MG63 (cell line): ENCODE measurements at regions not wholly inside any gene's neighbourhood (a gene's known extent, or its start where the extent isn't known, plus 50 kb on each side); places are given as distances from the start of the nearest gene placed in this dataset.
A peak's percentile ranks its signal among the peaks of the same experiment; 100 is the strongest.

ENCODE experiments used
- DNase-seq: peaks from one replicate; pipeline ENCODE4 v3.0.0-alpha.2; 2020
- H3K27me3 ChIP-seq: fragments of 250-450 bp; sonication (Bioruptor Pico); 2 replicates; pipeline ENCODE4 v1.5.1; 2020; ENCODE audit warnings: mild to moderate bottlenecking, moderate library complexity
- H3K36me3 ChIP-seq: fragments of 250-450 bp; sonication (Bioruptor Pico); 2 replicates; pipeline ENCODE4 v1.5.1; 2020; ENCODE audit warnings: mild to moderate bottlenecking, moderate library complexity
- H3K4me3 ChIP-seq: fragments of 250-450 bp; sonication (Bioruptor Pico); 2 replicates; pipeline ENCODE4 v1.5.1; 2020; ENCODE audit warnings: mild to moderate bottlenecking, moderate library complexity
- H3K9me3 ChIP-seq: fragments of 250-450 bp; sonication (Bioruptor Pico); 2 replicates; pipeline ENCODE4 v1.5.1; 2020; ENCODE audit warnings: mild to moderate bottlenecking, moderate library complexity

DNA sequence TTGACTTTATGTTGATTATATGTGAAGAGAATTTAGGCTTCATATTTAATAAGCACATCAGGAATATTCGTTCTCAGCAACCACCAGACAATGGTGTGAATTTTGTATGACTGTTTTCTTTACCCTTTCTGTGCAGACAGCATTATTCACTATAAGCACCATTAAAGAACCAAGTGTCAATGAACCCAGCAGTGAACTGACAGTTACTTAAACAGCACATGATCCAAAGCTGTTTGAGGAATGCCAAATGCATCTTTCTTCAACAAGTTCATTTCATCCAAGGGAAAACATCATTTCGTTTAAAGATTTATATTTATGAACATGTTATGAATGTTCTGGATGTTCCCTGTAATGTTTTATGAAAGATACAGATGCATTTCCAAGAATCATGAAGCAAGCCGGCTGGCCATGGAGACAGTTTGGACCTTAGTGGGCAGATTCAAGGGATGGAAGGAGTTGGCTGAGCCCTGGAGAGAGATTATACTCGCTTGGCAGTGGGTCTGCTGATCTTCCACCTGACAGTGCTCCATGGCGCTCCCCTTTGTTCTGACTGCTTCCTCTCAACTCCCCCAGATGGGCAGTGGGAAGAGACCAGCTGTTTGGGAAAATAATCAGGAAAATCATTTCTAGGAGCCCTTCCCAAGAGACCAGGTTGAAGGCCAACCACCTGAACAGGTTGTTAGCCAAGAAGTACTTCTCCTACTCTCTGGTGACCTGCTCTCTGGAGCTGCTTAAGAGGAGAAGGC lies 326.0 kb upstream of the RSPO3 start:
- Histone ChIP-seq H3K27me3 (no peaks in the 10 kb centered on the region), H3K36me3 (no peaks in the 10 kb centered on the region), H3K9me3 (no peaks in the 10 kb centered on the region), H3K4me3 (no peak overlapping the region)
- DNase-seq, result no peak

- H3K27me3 ChIP-seq, result no peaks in the 10 kb centered on the region
- no peak overlapping the region for H3K4me3 ChIP-seq
- H3K9me3 ChIP-seq, result no peaks in the 10 kb centered on the region
- no peak for DNase-seq
- no peaks in the 10 kb centered on the region for H3K36me3 ChIP-seq
These were observed 323.3 kb upstream of the RSPO3 start for GRCh38 chr6:126795161-126795560.

- no peaks in the 10 kb centered on the region for H3K36me3 ChIP-seq
These were observed 320.5 kb upstream of the RSPO3 start for GRCh38 chr6:126797981-126798380.

DNA sequence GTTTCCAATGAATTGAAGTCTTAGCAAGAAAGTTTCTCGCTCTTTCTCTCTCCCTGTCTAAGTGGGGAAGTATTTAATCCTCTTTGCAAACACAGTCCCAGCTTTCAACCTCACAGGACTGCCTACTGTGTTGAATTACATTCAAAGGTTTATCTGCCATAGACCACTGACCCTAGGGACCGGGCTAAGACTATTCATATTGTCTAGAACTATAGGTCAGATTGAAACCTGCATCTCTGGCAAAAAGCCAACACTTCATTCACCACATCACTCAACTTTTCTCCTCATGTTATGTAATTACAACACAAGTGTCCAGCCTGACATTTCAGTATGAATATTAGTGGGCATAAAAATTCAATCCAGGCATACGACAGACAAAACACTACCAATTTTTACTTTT lies 314.7 kb upstream of the RSPO3 start:
- no peaks in the 10 kb centered on the region for H3K36me3 ChIP-seq
- DNase-seq, result no peak
- no peaks in the 10 kb centered on the region for H3K27me3 ChIP-seq
- no peak overlapping the region for H3K4me3 ChIP-seq
- H3K9me3 ChIP-seq, result no peaks in the 10 kb centered on the region

More at GRCh38 chr6:126797981-126798380, 320.5 kb upstream of the RSPO3 start:
- Histone ChIP-seq H3K9me3 (no peaks in the 10 kb centered on the region), H3K27me3 (no peaks in the 10 kb centered on the region), H3K4me3 (no peak overlapping the region)
- no peak for DNase-seq

DNA sequence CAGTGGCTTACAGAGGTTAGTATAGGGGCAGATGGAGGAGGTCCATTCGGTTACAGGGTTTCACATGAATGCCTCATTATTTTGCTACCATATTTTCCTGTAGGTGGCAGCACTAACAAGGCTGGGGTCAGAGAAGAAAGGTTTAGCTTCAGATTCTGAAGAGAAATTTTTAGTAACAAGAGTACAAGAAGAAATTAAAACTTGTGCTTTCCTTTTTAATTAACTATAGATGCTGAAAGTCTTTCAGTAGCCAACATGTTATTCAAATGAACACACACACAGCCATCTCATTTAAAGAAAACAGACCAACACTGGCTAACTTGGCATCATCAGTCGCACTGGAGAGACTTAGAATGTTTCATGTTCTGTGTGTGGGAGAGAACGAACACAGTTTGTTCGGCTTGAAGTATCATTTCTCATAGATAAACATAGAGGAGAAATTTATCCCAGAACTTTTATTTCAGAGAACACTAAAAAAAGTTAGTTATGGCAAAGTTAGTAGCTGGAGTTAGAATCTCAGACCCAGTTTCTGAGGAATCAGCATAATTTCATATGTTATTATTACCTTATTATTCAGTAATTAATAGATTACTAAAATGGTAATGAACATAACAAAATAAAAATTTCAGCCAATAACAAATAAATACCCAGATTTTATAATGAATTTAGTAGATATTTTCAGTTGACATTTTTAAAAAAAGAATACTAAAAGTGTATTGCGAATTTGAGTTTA lies 314.0 kb upstream of the RSPO3 start:
- H3K27me3 ChIP-seq, result no peaks in the 10 kb centered on the region
- no peaks in the 10 kb centered on the region for H3K36me3 ChIP-seq
- H3K4me3 ChIP-seq, result no peak overlapping the region
- no peaks in the 10 kb centered on the region for H3K9me3 ChIP-seq
- DNase-seq, result no peak

GRCh38 chr6:126805861-126806260 lies 312.6 kb upstream of the RSPO3 start:
- H3K27me3 ChIP-seq, result no peaks in the 10 kb centered on the region
- DNase-seq, result no peak

DNA sequence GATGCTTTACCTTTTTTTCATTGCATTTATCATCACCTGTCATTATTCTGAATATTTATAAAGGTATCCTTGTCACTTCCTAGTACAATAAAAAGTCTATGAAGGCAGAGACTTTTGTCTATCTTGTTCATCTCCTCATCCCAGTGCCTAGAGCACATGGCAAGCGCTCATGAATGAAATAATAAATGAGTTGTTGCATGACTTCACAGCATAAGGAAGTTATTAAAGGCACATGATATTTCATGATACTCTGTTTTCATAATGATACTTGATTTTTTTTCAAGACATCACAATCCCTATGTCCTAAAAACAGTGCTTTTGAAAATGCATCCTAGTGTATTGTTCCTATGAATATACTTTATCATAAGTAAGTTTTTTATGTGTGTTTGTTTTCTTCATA lies 310.6 kb upstream of the RSPO3 start:
- DNase-seq, result no peak
- Histone ChIP-seq H3K36me3 (no peaks in the 10 kb centered on the region), H3K4me3 (no peak overlapping the region), H3K9me3 (no peaks in the 10 kb centered on the region), H3K27me3 (no peaks in the 10 kb centered on the region)

More at GRCh38 chr6:126805861-126806260, 312.6 kb upstream of the RSPO3 start:
- Histone ChIP-seq H3K9me3 (no peaks in the 10 kb centered on the region), H3K36me3 (no peaks in the 10 kb centered on the region), H3K4me3 (no peak overlapping the region)

DNA sequence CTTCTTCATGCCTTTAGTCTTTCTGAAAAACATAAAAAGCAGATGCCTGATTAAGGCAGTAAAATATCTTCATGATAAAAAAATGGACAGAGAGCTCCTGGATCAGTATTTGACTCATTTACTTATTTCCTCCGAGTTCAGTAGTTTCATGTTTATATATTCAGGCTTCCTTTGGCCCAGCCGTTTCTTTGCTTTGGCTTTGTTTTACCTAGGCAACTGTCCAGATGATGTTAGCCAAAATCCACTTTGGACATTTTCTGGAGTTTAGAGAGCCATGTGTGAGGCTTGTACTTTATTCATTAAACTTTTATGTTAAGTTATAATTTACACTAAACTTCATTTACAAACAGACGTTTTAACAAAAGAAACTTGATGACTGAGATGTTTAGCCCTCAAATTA lies 307.1 kb upstream of the RSPO3 start:
- Histone ChIP-seq H3K36me3 (no peaks in the 10 kb centered on the region), H3K9me3 (no peaks in the 10 kb centered on the region), H3K4me3 (no peak overlapping the region), H3K27me3 (no peaks in the 10 kb centered on the region)
- DNase-seq, result peak; percentile 36

DNA sequence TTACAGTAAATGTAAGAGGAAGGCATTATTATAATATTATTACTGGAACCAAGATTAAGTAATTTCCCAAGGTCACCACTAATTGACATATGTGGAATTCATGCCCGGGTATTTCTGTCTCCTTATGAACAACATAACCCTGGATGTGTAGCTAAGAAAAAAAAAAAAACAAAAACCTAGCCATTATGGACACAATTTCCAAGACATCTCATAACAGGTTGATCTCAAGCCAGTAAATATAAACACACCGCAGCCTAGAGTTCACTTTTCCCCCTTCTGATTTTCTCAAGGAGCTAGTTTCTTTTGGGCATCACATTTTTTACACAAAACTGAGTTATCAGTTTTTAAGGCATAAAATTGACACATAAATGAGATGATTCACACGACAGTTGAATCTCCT lies 306.5 kb upstream of the RSPO3 start:
- Histone ChIP-seq H3K27me3 (no peaks in the 10 kb centered on the region), H3K9me3 (no peaks in the 10 kb centered on the region), H3K36me3 (no peaks in the 10 kb centered on the region), H3K4me3 (no peak overlapping the region)
- DNase-seq, result no peak

DNA sequence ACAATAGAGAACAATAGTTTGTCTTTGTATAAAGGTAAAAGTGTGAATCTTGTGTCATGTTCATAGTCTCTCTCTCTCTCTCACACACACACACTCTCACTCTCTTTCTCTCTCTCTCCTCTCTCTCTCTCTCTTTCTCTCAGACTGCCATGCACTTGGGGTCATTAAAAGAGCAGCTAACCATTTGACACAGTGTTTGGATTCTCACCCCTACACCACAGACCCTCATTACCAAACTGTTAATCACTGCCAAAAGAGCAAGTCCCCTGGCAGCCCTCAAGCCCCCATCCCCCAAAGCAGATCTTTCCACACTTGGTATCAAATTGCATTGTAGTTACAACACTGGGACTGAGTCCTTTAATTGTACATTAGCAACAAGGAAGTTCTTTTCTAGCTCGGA lies 305.8 kb upstream of the RSPO3 start:
- H3K27me3 ChIP-seq, result no peaks in the 10 kb centered on the region
- H3K4me3 ChIP-seq, result no peak overlapping the region
- peak; percentile 5 for DNase-seq
- no peaks in the 10 kb centered on the region for H3K36me3 ChIP-seq
- no peaks in the 10 kb centered on the region for H3K9me3 ChIP-seq

GRCh38 chr6:126820634-126821033 lies 297.8 kb upstream of the RSPO3 start:
- Histone ChIP-seq H3K36me3 (no peaks in the 10 kb centered on the region), H3K4me3 (no peak overlapping the region), H3K27me3 (no peaks in the 10 kb centered on the region), H3K9me3 (no peaks in the 10 kb centered on the region)
- DNase-seq, result no peak

- H3K9me3 ChIP-seq, result no peaks in the 10 kb centered on the region; the same call in 1 of the 2 replicates
- no peak for DNase-seq
- no peaks in the 10 kb centered on the region for H3K36me3 ChIP-seq
- H3K27me3 ChIP-seq, result no peaks in the 10 kb centered on the region
- H3K4me3 ChIP-seq, result no peak overlapping the region
These were observed 296.8 kb upstream of the RSPO3 start for GRCh38 chr6:126821706-126822105.

DNA sequence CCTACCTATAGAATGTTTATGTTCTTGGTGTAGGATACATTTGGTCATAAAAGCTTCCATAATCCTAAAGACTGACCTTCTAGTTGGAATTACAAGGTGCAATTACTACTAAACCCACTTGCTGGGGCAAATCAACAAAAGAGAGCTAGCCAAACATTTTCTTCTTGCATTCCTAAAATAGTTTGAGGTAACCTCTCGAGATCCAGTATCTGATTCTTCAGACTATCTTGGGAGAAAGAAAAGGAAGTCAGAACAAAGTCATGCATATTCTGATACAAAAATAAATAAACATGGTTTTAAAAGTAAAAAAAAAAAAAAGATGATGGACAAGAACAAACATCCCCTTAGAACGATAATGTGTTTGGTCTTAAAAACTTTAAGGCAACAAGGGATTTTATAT lies 294.2 kb upstream of the RSPO3 start:
- H3K27me3 ChIP-seq, result no peaks in the 10 kb centered on the region
- H3K4me3 ChIP-seq, result no peak overlapping the region
- H3K36me3 ChIP-seq, result no peaks in the 10 kb centered on the region
- no peak for DNase-seq
- peaks cover 4% of the 10 kb centered on the region; the same call in 1 of the 2 replicates for H3K9me3 ChIP-seq

GRCh38 chr6:126824815-126825214 lies 293.7 kb upstream of the RSPO3 start:
- H3K36me3 ChIP-seq, result no peaks in the 10 kb centered on the region
- no peak for DNase-seq
- H3K27me3 ChIP-seq, result no peaks in the 10 kb centered on the region
- peaks cover 4% of the 10 kb centered on the region; the same call in 1 of the 2 replicates for H3K9me3 ChIP-seq
- no peak overlapping the region for H3K4me3 ChIP-seq

DNA sequence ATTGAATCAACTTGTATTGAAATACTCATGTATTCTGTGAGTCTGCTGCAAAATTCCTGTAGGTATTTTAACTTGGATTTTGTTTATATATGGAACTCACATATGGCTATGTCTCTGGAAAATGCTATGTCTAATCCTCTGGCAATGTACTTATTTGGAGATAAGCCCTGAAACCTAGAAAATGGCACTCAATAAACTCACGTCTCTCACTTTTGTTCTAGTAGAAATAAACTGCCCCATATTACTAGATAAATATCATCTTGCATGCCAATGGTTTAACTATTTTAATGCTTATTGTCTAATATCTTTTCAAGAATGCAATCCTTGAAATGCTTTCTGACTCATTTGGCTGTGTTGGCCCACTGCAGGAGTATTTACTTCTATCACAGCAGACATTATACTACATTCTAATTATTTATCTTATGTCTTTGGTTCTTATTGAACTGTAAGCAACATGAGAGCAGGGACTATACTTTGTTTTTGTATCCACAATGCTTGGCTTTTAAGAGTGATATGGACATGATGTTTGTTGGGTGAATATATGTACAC lies 292.2 kb upstream of the RSPO3 start:
- Histone ChIP-seq H3K9me3 (peaks cover 4% of the 10 kb centered on the region; the same call in 1 of the 2 replicates), H3K4me3 (no peak overlapping the region), H3K36me3 (no peaks in the 10 kb centered on the region), H3K27me3 (no peaks in the 10 kb centered on the region)
- DNase-seq, result peak; percentile 55

GRCh38 chr6:126831461-126831860 lies 287.0 kb upstream of the RSPO3 start:
- H3K36me3 ChIP-seq, result no peaks in the 10 kb centered on the region

DNA sequence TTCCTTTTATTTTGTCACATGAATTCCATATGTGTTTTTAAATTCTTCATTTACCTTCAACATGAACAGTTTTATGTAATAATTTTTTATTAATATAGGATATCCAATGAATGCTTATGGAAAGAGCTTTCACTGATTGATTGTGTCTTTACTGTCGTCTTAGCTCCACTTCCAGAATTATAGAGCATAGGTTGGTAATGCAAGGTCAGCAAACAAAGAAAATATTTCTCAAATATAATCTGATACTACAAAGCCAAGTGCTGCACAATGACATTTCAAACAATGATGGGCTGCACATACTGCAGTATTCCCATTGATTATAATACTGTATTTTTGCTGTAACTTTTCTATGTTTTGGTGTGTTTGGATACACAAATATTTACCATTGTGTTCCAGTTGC lies 275.7 kb upstream of the RSPO3 start:
- Histone ChIP-seq H3K36me3 (no peaks in the 10 kb centered on the region), H3K27me3 (no peaks in the 10 kb centered on the region), H3K4me3 (no peak overlapping the region), H3K9me3 (no peaks in the 10 kb centered on the region)
- no peak for DNase-seq

More at GRCh38 chr6:126831461-126831860, 287.0 kb upstream of the RSPO3 start:
- Histone ChIP-seq H3K27me3 (no peaks in the 10 kb centered on the region), H3K9me3 (peaks cover 4% of the 10 kb centered on the region; the same call in 1 of the 2 replicates), H3K4me3 (no peak overlapping the region)
- no peak for DNase-seq
